ENCODE measurements at regions not wholly inside any gene's neighbourhood (a gene's known extent, or its start where the extent isn't known, plus 50 kb on each side); places are given as distances from the start of the nearest gene placed in this dataset.

GRCh38 chr17:71480099-71480498 lies 640.7 kb upstream of the SOX9 start:
- TF ChIP-seq POLR2A (IDR thresholded peaks at IDR 0.05; ENCODE audit: low read depth, low read length) (no peak), POLR2AphosphoS5 (IDR thresholded peaks at IDR 0.05; ENCODE audit: low read depth, low read length) (no peak), SPI1 (IDR thresholded peaks at IDR 0.05; ENCODE audit: low read depth, low read length) (no peak), POU2F2 (IDR thresholded peaks at IDR 0.05; ENCODE audit: low read depth, low read length) (no peak)
